Smooth muscle cell (in vitro differentiated cells): ENCODE measurements at regions not wholly inside any gene's neighbourhood (a gene's known extent, or its start where the extent isn't known, plus 50 kb on each side); places are given as distances from the start of the nearest gene placed in this dataset.
A peak's percentile ranks its signal among the peaks of the same experiment; 100 is the strongest.

ENCODE experiments used
- DNase-seq: peaks from one replicate; lab custom pipeline; 2025; ENCODE audit not compliant: unreplicated experiment; lab: John Stamatoyannopoulos, UW
- H2AFZ ChIP-seq: fragments of 200-600 bp; sonication (generic); 2 replicates; pipeline ENCODE4 v1.6.0; 2016; ENCODE audit warnings: antibody characterized with exemption, low read depth, mild to moderate bottlenecking
- H3F3A ChIP-seq: fragments of 200-600 bp; sonication (generic); 2 replicates; pipeline ENCODE4 v1.6.0; 2017; ENCODE audit warnings: antibody characterized with exemption, low read depth
- H3K27ac ChIP-seq: fragments of 200-600 bp; sonication (generic); 2 replicates; pipeline ENCODE4 v1.5.1; 2016; ENCODE audit warnings: low read depth, mild to moderate bottlenecking
- H3K27me3 ChIP-seq: fragments of 200-600 bp; sonication (generic); 2 replicates; pipeline ENCODE4 v1.6.1; 2016; ENCODE audit warnings: low read depth, mild to moderate bottlenecking
- H3K36me3 ChIP-seq: fragments of 200-600 bp; sonication (generic); 2 replicates; pipeline ENCODE4 v1.5.1; 2016; ENCODE audit warnings: low read depth
- H3K4me1 ChIP-seq: fragments of 200-600 bp; sonication (generic); 2 replicates; pipeline ENCODE4 v1.5.1; 2016; ENCODE audit warnings: low read depth
- H3K4me2 ChIP-seq: fragments of 200-600 bp; sonication (generic); 2 replicates; pipeline ENCODE4 v1.6.0; 2016; ENCODE audit warnings: mild to moderate bottlenecking
- H3K4me3 ChIP-seq: fragments of 200-600 bp; sonication (generic); 2 replicates; pipeline ENCODE4 v1.5.1; 2016; ENCODE audit warnings: mild to moderate bottlenecking
- H3K79me2 ChIP-seq: fragments of 200-600 bp; sonication (generic); 2 replicates; pipeline ENCODE4 v1.6.0; 2016; ENCODE audit warnings: low read depth, mild to moderate bottlenecking
- H3K9ac ChIP-seq: fragments of 200-600 bp; sonication (generic); 2 replicates; pipeline ENCODE4 v1.6.0; 2016; ENCODE audit warnings: low read depth
- H3K9me3 ChIP-seq: fragments of 200-600 bp; sonication (generic); replicated peaks from 2 replicates; pipeline ENCODE4 v1.5.1; 2016; ENCODE audit warnings: low read depth
- H4K20me1 ChIP-seq: fragments of 200-600 bp; sonication (generic); 2 replicates; pipeline ENCODE4 v1.6.0; 2016; ENCODE audit warnings: low read depth
- WGBS: methylation state at CpG from one replicate; pipeline ENCODE4 v1.1.7; 2016; ENCODE audit warnings: low lambda C conversion rate; 5-methylcytosine and 5-hydroxymethylcytosine counted together
- TF ChIP-seq, protein P1 (sequence below): fragments of 200-600 bp; sonication (generic); IDR thresholded peaks from 2 replicates; pipeline ENCODE4 v1.5.1; 2017; ENCODE audit warnings: borderline replicate concordance, mild to moderate bottlenecking, antibody characterized with exemption; ENCODE audit not compliant: insufficient read depth, poor library complexity, severe bottlenecking

DNA sequence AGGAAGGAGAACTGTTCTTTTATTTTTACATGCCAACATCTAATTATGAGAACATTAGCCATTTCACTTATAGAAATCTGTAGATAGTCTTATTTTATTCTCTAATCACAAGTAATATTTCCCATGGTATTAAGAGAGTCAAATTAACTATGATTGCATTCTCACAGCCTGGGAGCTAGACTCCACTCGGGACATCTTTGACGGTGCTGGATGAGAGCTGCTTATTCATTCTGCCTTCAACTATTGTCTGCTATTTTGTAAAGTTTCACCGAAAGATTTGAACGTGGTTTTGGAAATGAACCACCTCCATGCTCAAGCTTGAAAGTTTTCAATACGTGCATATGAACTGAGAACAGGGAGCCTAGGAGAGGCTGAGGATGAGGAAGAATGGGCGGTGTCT lies 264.3 kb upstream of the KLF6 start:
- H3K9me3 ChIP-seq = no peaks in the 10 kb centered on the region
- no peaks in the 10 kb centered on the region for H3K36me3 ChIP-seq
- no peaks in the 10 kb centered on the region for H4K20me1 ChIP-seq
- H2AFZ ChIP-seq = no peak overlapping the region
- H3K79me2 ChIP-seq = no peaks in the 10 kb centered on the region
- no peak overlapping the region for H3K9ac ChIP-seq
- H3K27me3 ChIP-seq = no peaks in the 10 kb centered on the region
- no peak overlapping the region for H3K4me3 ChIP-seq
- H3F3A ChIP-seq = no peaks in the 10 kb centered on the region
- no peak overlapping the region for H3K27ac ChIP-seq
- H3K4me2 ChIP-seq = no peak overlapping the region
- WGBS = 96% methylated on average over 6 of the region's 6 CpGs
- TF ChIP-seq, protein P1, sequence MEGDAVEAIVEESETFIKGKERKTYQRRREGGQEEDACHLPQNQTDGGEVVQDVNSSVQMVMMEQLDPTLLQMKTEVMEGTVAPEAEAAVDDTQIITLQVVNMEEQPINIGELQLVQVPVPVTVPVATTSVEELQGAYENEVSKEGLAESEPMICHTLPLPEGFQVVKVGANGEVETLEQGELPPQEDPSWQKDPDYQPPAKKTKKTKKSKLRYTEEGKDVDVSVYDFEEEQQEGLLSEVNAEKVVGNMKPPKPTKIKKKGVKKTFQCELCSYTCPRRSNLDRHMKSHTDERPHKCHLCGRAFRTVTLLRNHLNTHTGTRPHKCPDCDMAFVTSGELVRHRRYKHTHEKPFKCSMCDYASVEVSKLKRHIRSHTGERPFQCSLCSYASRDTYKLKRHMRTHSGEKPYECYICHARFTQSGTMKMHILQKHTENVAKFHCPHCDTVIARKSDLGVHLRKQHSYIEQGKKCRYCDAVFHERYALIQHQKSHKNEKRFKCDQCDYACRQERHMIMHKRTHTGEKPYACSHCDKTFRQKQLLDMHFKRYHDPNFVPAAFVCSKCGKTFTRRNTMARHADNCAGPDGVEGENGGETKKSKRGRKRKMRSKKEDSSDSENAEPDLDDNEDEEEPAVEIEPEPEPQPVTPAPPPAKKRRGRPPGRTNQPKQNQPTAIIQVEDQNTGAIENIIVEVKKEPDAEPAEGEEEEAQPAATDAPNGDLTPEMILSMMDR = no peak
- no peak for DNase-seq
- H3K4me1 ChIP-seq = peaks cover 4% of the 10 kb centered on the region

DNA sequence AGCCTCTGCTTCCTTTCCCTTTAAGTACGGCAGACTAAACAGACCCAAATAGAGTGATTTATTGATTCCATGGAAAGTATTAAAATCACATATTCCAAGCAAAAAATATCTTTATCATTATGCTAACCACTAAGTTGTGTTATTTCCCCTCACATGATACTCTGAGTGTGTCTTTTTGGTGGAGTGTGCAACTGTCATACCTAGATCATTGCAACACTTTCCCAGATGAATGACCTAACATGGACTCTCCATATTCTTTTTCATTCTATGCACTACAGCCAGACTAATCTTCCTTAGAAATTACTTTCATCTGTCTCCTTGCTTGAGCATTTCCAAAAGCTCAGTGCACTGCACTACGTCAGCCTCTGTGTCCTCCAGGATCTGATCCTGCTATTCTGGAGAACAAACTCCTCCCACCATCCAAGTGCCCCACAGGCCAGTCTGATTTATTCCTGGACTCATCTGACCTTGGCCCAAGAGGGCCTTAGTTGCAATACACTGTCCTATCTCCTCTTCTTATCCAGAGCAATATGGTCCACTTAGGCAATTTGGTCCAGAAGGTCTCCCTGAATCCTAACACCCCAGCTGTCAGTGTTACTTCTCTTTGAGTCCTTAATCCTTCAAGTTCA lies 263.3 kb upstream of the KLF6 start:
- no peak overlapping the region for H2AFZ ChIP-seq
- H3K9ac ChIP-seq = no peak overlapping the region
- peaks cover 4% of the 10 kb centered on the region for H3K4me1 ChIP-seq
- 41% methylated on average over 2 of the region's 2 CpGs for WGBS
- H3K27me3 ChIP-seq = no peaks in the 10 kb centered on the region
- TF ChIP-seq, protein P1 = no peak
- no peak overlapping the region for H3K4me3 ChIP-seq
- H3K79me2 ChIP-seq = no peaks in the 10 kb centered on the region
- no peaks in the 10 kb centered on the region for H4K20me1 ChIP-seq
- no peak overlapping the region for H3K4me2 ChIP-seq
- DNase-seq = no peak
- H3F3A ChIP-seq = no peaks in the 10 kb centered on the region
- H3K36me3 ChIP-seq = no peaks in the 10 kb centered on the region
- H3K27ac ChIP-seq = no peak overlapping the region
- H3K9me3 ChIP-seq = no peaks in the 10 kb centered on the region

DNA sequence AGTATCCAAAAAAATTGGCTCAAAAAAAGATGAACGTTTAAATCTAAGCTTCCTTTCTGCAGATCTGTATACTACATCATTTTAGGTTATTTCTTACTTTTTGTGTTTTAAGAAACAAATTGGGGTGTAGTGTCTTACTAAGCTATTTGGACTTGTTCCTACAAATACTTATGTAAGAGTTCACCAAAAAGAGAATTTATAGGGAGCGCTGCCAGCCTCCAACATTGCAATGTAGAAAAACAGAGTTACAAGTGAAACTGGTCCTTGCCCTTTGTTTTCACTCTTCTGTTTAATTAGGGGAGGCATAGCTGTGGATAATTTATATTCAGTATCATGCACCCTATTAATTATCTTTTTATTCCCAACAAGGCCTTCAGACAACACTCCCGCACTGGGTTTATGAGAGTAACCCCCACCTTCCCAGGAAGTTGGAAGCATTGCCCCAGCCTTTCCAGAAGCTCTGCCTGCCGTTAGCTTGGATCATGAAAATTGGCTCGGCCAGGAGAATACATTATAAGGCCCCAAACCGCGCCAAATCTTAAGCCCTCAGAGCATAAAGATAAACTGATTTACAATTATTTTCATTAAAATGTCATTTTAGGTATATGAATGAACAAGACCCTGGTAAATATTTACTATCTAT lies 261.8 kb upstream of the KLF6 start:
- Histone ChIP-seq H3K36me3 (no peaks in the 10 kb centered on the region), H3K4me3 (no peak overlapping the region), H4K20me1 (no peaks in the 10 kb centered on the region), H3K4me1 (peaks cover 4% of the 10 kb centered on the region), H3K27ac (no peak overlapping the region), H3K4me2 (no peak overlapping the region), H2AFZ (no peak overlapping the region), H3F3A (no peaks in the 10 kb centered on the region), H3K27me3 (no peaks in the 10 kb centered on the region), H3K9ac (no peak overlapping the region), H3K79me2 (no peaks in the 10 kb centered on the region), H3K9me3 (peaks cover 5% of the 10 kb centered on the region)
- DNase-seq = no peak
- 87% methylated on average over 7 of the region's 7 CpGs for WGBS
- TF ChIP-seq, protein P1 = no peak

DNA sequence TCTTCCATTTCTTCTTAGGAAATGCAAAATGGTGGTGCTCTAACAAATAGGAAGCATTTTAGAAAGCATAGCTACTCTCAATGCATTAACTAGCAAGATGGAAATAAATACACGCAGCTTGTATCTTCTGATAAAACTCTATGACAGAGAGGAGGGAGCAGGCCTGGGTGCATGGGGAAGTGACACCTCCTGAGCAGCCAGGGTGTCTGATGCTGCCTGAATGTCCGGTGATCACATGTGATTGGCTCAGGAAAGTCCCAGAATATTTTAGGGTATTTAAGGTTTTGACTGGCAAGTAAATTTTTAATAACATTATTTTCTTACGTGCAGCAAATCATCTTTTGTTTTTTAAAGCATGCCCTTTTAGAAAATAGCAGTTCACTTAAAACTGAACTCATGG lies 261.0 kb upstream of the KLF6 start:
- no peaks in the 10 kb centered on the region for H3F3A ChIP-seq
- no peaks in the 10 kb centered on the region for H3K36me3 ChIP-seq
- H3K27ac ChIP-seq = no peak overlapping the region
- no peaks in the 10 kb centered on the region for H3K27me3 ChIP-seq
- H3K4me2 ChIP-seq = no peak overlapping the region
- H3K9ac ChIP-seq = no peak overlapping the region
- peak overlapping the region; percentile 59 for H2AFZ ChIP-seq
- TF ChIP-seq, protein P1 = no peak
- H4K20me1 ChIP-seq = no peaks in the 10 kb centered on the region
- H3K79me2 ChIP-seq = no peaks in the 10 kb centered on the region
- 90% methylated on average over 3 of the region's 3 CpGs for WGBS
- DNase-seq = no peak
- H3K4me3 ChIP-seq = no peak overlapping the region
- H3K4me1 ChIP-seq = peaks cover 3% of the 10 kb centered on the region
- H3K9me3 ChIP-seq = peaks cover 9% of the 10 kb centered on the region
